H1 (cell line): ENCODE measurements at regions not wholly inside any gene's neighbourhood (a gene's known extent, or its start where the extent isn't known, plus 50 kb on each side); places are given as distances from the start of the nearest gene placed in this dataset.

Experiments
- ASH2L ChIP-seq: fragments of 200-600, 300-600 bp; sonication (generic); IDR thresholded peaks from one replicate; pipeline ENCODE4 v1.7.1; 2017; ENCODE audit warnings: low read length
- CBX8 ChIP-seq: fragments of 300-800, 300-1000 bp; sonication (generic); IDR thresholded peaks from 2 replicates; pipeline ENCODE4 v1.7.1; 2016; ENCODE audit warnings: low read depth, low read length, borderline replicate concordance
- EZH2 ChIP-seq: fragments of 200-600 bp; sonication (generic); IDR thresholded peaks from 2 replicates; pipeline ENCODE4 v1.7.1; 2012; ENCODE audit warnings: low read depth, mild to moderate bottlenecking, moderate library complexity, low read length, inconsistent platforms; ENCODE audit not compliant: severe bottlenecking
- RNF2 ChIP-seq: fragments of 200-900, 300-1000 bp; sonication (generic); IDR thresholded peaks from 2 replicates; pipeline ENCODE4 v1.7.1; 2016; ENCODE audit warnings: borderline replicate concordance, low read depth, mild to moderate bottlenecking, antibody characterized with exemption, low read length; ENCODE audit not compliant: poor library complexity, severe bottlenecking; ENCODE audit errors: missing control alignments
- SAP30 ChIP-seq: fragments of 300-600 bp; sonication (generic); IDR thresholded peaks from 2 replicates; pipeline ENCODE4 v1.7.1; 2012; ENCODE audit warnings: low read length, moderate library complexity, mild to moderate bottlenecking, inconsistent platforms; ENCODE audit not compliant: insufficient read depth, insufficient replicate concordance
- TBP ChIP-seq: IDR thresholded peaks from 2 replicates; pipeline ENCODE4 v1.6.1; 2011; ENCODE audit warnings: low read depth, low read length, improper control_type of control experiment

GRCh38 chr13:63607153-63607552 lies 2191.5 kb upstream of the PCDH20 start (continued):
- TF ChIP-seq EZH2 (no peak), RNF2 (no peak), ASH2L (no peak), TBP (no peak), SAP30 (no peak), CBX8 (no peak)
- TF ChIP-seq, all 59 proteins: peak for 0
